OCI-LY3 (cell line): ENCODE measurements at regions not wholly inside any gene's neighbourhood (a gene's known extent, or its start where the extent isn't known, plus 50 kb on each side); places are given as distances from the start of the nearest gene placed in this dataset.

Experiments used
- H2AFZ ChIP-seq: fragments of 200-600, 300-600 bp; shearing (Covaris generic); 2 replicates; pipeline ENCODE4 v1.6.0; 2014; ENCODE audit warnings: antibody characterized with exemption, low read depth, low read length
- H3K27ac ChIP-seq: fragments of 200-600, 300-600 bp; sonication (generic); 2 replicates; pipeline ENCODE4 v1.5.1; 2014; ENCODE audit warnings: mild to moderate bottlenecking, low read length, moderate library complexity, mixed read lengths
- H3K27me3 ChIP-seq: fragments of 200-600, 300-600 bp; sonication (generic); 2 replicates; pipeline ENCODE4 v1.6.1; 2014; ENCODE audit warnings: low read depth, low read length, mixed read lengths
- H3K36me3 ChIP-seq: fragments of 200-600, 300-600 bp; sonication (generic); replicated peaks from 2 replicates; pipeline ENCODE3; 2014; ENCODE audit warnings: low read depth, low read length, mixed read lengths
- H3K4me1 ChIP-seq: fragments of 300-600, 200-600 bp; sonication (generic); 2 replicates; pipeline ENCODE4 v1.6.1; 2014; ENCODE audit warnings: low read length, mixed read lengths
- H3K4me2 ChIP-seq: fragments of 200-600, 300-600 bp; sonication (generic); 2 replicates; pipeline ENCODE4 v1.6.1; 2014; ENCODE audit warnings: low read length, mixed read lengths
- H3K4me3 ChIP-seq: fragments of 300-600, 200-600 bp; sonication (generic); 2 replicates; pipeline ENCODE4 v1.5.1; 2014; ENCODE audit warnings: antibody characterized with exemption, mild to moderate bottlenecking, low read length, moderate library complexity
- H3K79me2 ChIP-seq: fragments of 300-600, 200-600 bp; shearing (Covaris generic); 2 replicates; pipeline ENCODE4 v1.6.1; 2014; ENCODE audit warnings: mild to moderate bottlenecking, low read length, mixed read lengths
- H3K9ac ChIP-seq: fragments of 300-600, 200-600 bp; shearing (Covaris generic); 2 replicates; pipeline ENCODE4 v1.6.0; 2014; ENCODE audit warnings: mild to moderate bottlenecking, low read length, moderate library complexity
- H3K9me3 ChIP-seq: fragments of 200-600, 300-600 bp; shearing (Covaris generic); 2 replicates; pipeline ENCODE4 v1.6.1; 2014; ENCODE audit warnings: low read length, mixed read lengths; ENCODE audit not compliant: insufficient read depth
- H4K20me1 ChIP-seq: fragments of 200-600, 300-600 bp; sonication (generic); 2 replicates; pipeline ENCODE4 v1.6.1; 2016; ENCODE audit warnings: low read length, mixed read lengths; ENCODE audit not compliant: insufficient read depth
- EZH2phosphoT487 ChIP-seq: fragments of 200-600 bp; shearing (Covaris generic); IDR thresholded peaks from 2 replicates; pipeline ENCODE4 v1.6.1; 2018; ENCODE audit warnings: antibody characterized with exemption, mixed run types, low read depth
- TF ChIP-seq, protein P1 (sequence below): fragments of 200-600, 300-600 bp; sonication (generic); IDR thresholded peaks from 2 replicates; pipeline ENCODE4 v1.5.1; 2014; ENCODE audit warnings: antibody characterized with exemption, low read length, low read depth

DNA sequence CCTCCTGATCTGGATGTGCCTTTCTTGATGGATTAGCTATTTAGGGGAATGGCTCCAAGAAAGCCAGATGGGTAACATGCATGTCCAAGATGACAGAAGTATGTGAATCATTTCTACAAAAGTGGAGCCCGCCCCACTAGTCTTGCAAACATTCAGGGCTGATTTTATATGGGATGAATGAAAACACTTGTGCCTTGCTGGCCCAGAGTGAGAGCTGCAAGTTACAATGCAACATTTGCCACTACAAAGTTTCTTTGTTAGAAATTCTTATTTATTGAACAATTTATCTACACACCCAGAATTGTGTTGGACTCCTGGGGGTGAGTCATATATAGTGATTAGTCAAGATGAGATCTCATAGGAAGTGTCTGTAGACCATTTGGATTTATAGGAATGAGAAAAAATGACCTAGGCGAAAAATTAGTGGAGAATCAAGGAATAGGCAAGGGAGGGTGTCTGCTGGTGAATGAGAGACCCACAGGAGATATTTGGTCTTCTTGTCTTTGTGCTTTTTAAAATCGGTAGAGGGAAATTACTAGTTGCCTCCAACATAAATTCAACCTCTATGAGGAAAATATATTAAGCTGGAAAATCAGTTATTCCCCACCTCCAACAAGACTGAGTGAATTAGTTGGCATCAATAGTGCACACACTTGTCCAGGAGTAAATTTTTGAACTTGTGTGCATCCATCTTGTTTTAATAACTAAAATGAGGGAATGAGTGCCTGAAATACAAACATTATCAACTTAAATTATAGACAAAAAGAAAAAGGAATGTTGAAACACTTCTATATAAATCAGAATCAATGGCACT is 53.5 kb upstream of the DCBLD2 start:
- no peak overlapping the region for H3K27ac ChIP-seq
- H3K79me2 ChIP-seq = no peaks in the 10 kb centered on the region
- TF ChIP-seq, protein P1, sequence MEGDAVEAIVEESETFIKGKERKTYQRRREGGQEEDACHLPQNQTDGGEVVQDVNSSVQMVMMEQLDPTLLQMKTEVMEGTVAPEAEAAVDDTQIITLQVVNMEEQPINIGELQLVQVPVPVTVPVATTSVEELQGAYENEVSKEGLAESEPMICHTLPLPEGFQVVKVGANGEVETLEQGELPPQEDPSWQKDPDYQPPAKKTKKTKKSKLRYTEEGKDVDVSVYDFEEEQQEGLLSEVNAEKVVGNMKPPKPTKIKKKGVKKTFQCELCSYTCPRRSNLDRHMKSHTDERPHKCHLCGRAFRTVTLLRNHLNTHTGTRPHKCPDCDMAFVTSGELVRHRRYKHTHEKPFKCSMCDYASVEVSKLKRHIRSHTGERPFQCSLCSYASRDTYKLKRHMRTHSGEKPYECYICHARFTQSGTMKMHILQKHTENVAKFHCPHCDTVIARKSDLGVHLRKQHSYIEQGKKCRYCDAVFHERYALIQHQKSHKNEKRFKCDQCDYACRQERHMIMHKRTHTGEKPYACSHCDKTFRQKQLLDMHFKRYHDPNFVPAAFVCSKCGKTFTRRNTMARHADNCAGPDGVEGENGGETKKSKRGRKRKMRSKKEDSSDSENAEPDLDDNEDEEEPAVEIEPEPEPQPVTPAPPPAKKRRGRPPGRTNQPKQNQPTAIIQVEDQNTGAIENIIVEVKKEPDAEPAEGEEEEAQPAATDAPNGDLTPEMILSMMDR = no peak
- no peak for TF ChIP-seq EZH2phosphoT487
- no peaks in the 10 kb centered on the region for H3K36me3 ChIP-seq
- no peaks in the 10 kb centered on the region for H4K20me1 ChIP-seq
- no peak overlapping the region for H2AFZ ChIP-seq
- no peak overlapping the region for H3K4me2 ChIP-seq
- no peaks in the 10 kb centered on the region for H3K9me3 ChIP-seq
- no peaks in the 10 kb centered on the region for H3K27me3 ChIP-seq
- H3K4me1 ChIP-seq = no peaks in the 10 kb centered on the region
- no peak overlapping the region for H3K4me3 ChIP-seq
- H3K9ac ChIP-seq = no peak overlapping the region

DNA sequence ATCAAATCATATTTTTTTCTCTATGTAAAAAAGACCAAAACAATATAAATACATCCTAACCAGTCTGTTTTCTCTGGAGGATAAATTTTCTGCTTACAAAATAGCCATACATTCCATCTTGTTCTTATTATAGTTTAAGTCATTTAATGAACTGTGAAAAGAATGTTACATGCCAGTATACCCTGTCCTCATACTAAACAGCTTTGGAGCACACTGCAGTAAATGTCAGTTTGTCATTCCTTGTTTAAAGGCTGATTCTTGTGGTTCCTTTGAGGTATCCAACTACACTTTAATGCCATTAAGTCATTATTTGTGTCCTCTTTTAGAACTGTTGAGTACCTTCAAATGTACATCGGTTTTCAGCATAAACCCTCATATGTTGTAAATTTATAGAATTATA is 52.7 kb upstream of the DCBLD2 start:
- Histone ChIP-seq H3K27ac (no peak overlapping the region), H3K9me3 (no peaks in the 10 kb centered on the region), H3K79me2 (no peaks in the 10 kb centered on the region), H4K20me1 (no peaks in the 10 kb centered on the region), H3K36me3 (no peaks in the 10 kb centered on the region), H3K4me3 (no peak overlapping the region), H3K9ac (no peak overlapping the region), H2AFZ (no peak overlapping the region), H3K27me3 (no peaks in the 10 kb centered on the region), H3K4me2 (no peak overlapping the region), H3K4me1 (no peaks in the 10 kb centered on the region)
- no peak for TF ChIP-seq EZH2phosphoT487
- TF ChIP-seq, protein P1 = no peak

DNA sequence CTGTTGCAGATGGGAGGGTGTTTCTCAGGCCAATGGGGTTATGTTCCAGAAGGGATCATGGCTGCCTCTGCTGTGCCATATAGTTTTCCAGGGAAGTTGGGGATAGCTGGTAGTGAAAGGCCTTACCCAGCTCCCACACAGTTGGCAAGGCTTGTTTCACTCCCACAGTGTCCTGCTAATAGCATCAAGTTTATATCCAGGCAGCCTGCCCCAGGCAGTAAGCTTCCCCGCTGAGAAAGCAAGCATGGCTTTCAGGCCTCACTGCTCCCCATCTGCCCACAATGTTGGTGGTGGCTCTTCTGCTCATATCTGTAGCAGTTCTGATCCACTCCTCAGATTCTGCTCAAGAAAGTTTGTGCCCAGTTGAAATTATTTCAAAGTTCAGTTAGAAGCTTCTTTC is 50.9 kb upstream of the DCBLD2 start:
- H3K36me3 ChIP-seq = no peaks in the 10 kb centered on the region
- H2AFZ ChIP-seq = no peak overlapping the region
- no peak for TF ChIP-seq EZH2phosphoT487
- TF ChIP-seq, protein P1 = no peak
- no peaks in the 10 kb centered on the region for H3K27me3 ChIP-seq
- no peak overlapping the region for H3K27ac ChIP-seq
- H3K4me2 ChIP-seq = no peak overlapping the region
- H3K4me1 ChIP-seq = no peaks in the 10 kb centered on the region
- H3K9ac ChIP-seq = no peak overlapping the region
- H4K20me1 ChIP-seq = no peaks in the 10 kb centered on the region
- H3K79me2 ChIP-seq = no peaks in the 10 kb centered on the region
- H3K9me3 ChIP-seq = no peaks in the 10 kb centered on the region
- no peak overlapping the region for H3K4me3 ChIP-seq
